ENCODE measurements at regions not wholly inside any gene's neighbourhood (a gene's known extent, or its start where the extent isn't known, plus 50 kb on each side); places are given as distances from the start of the nearest gene placed in this dataset.
"Not testable (repeated sequence)": the region's sequence is repeated elsewhere in the genome, so short reads cannot be mapped to it uniquely, and the experiment has no call there.

DNA sequence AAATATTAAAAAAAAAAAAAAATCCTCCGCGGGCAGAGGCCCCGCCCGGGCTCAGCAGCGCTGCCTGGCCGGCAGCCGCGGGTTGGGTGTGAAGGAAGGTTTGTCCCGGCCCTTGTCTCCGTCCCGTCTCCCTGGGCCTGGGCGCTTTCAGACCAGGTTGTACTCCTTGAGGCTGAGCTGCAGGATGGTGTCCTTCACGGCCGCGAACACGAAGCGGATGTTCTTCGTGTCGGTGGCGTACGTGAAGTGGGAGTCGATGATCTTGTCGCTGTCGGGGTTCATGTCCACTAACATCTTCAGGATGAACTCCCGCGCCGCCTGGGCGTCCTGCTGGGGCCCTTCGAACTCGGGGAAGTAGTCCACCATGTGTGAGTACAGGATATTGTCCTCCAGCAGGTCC, 123.7 kb upstream of the KCTD7 start:
- DNase-seq: no peak

DNA sequence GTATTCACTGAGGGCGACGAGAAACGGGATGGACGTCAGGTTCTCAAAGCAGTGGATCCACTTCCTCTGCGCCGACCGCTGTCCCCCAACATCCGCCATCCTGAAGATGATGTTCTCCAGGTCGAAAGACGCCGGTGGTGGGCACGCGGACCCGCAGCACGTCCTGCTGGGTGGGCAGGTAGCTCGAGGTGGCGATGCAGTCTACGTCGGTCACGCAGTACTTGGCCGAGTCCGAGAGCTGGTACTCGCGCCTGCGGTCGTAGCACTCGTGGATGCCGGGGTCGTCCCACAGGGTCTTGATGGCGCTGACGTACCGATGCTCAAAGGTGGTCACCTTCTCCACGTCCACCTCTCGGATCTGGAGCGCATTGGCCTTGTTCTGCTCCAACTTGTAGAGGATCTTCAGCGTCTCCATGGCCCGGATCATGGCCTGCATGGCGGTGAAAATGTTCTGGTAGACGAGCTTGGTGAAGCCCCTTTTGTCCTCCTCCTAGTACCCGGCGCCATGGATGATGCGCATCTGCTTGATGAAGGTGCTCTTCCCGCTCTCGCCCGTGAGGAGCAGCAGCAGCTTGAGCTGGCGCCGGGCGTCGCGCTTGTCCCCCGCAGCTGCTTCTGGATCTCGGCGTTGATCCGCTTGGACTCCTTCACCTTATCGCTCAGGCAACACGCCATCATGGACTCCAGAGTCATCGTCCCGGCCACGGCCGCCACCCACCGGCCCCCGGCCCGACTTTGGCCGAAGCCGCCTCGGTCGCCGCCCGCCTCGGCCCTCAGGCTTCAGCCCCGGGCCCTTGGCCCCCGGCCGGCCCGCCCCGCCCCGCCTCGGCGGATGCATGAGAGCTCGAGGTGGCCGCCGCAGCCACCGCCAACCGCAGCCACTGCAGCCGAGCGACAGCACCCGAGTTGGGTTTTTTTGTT, 122.9 kb upstream of the KCTD7 start:
- DNase-seq: peak; percentile 36

DNA sequence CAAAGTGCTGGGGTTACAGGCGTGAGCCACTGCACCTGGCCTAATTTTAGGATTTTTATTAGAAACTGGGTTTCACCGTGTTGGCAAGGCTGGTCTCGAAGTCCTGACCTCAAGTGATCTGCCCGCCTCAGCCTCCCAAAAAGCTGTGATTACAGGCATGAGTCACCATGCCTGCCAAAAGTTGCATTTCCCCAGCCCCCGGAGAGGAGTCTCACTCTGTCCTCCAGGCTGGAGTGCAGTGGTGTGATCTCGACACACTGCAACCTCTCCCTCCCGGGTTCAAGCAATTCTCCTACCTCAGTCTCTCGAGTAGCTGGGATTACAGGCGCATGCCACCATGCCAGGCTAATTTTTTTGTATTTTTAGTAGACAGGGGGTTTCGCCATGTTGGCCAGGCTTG, 122.0 kb upstream of the KCTD7 start:
- not testable (repeated sequence) for DNase-seq

DNA sequence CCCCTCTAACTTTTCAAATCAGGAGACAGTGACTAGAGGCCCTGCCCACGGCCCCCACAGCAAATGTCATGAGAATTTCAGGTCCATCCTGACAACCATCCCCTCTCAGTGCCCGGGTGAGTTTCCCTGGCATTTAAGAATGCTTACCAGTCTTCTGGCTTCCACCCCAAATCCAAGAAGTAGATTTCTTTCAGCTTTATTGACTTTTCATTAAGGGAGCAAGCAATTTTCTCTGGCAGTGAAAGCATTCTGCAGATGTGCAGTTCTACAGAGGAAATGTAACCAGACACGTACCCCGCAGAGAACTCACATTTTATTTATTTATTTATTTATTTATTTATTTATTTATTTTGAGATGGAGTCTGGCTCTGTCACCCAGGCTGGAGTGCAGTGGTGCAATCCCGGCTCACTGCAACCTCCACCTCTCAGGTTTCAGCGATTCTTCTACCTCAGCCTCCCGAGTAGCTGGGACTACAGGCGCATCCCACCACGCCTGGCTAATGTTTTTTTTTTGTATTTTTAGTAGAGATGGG, 120.9 kb upstream of the KCTD7 start:
- no peak for DNase-seq

DNA sequence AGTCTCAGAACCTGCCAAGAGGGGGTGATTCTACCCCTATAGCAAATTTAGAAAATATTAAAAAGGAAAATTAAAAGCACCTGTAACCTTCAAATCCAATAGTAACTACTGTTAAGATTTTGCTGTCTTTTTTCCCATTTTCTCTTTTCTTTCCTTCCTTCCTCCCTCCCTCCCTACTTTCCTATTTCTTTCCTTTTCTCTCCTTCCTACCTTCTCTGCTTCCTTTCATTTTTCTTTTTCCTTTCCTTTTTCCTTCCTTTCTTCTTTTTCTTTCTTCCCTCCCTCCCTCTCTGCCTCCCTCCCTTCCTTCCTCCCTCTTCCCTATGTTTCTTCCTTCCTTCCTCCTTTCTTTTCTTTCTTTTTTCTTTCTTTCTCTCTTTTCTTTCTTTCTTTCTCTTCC, 120.2 kb upstream of the KCTD7 start:
- DNase-seq: no peak

DNA sequence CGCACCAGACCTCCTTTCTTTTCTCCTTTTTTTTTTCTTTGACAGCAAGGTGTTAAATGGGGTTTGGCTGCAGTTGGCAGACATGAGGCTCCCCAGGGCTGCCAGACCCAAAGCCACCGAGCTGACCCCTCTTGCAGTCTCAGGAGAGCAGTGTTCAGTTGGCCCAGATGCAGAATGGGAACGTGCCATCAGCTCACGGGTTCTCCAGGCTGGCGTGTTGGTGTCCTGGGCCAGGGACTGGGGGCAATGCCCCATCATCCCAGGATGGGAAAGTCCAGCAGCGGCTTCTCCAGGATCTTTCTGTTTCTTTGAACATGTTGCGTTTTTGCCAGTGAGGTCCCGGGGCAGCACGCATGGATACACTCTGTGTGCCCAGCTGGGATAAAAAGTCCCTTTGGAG, 114.6 kb upstream of the KCTD7 start:
- no peak for DNase-seq

DNA sequence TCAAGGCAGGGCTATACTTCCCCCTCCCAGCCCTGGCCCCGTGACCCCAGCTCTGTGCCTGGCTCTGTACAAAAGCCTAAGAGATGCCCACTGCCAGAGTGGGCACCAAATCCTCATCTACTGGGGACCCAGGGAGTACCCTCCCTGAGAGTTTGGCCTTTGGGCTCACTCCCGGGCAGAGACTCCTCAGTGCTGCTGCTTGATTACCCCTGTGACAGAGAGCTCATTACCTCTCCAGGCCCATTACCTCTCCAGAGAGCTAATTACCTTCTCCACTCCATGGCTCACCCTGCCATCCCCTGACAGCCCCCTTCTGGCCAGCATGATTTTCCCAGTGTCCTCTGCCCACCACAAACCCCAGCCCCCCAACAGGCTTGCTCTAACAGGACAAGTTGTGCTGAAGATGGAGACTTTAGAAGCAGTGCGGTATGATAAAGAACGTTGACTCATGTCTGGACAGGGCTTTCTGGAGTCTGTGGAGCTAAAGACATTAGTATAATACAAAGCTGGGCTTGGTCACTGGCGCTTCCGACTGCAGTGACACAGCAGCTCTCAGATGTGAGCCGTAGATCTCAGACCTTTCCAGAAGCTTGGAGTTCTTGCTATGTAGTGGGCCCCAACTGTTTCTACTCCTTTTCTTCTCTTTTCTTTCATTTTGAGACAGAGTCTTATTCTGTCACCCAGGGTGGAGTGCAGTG, 111.3 kb upstream of the KCTD7 start:
- no peak for DNase-seq

DNA sequence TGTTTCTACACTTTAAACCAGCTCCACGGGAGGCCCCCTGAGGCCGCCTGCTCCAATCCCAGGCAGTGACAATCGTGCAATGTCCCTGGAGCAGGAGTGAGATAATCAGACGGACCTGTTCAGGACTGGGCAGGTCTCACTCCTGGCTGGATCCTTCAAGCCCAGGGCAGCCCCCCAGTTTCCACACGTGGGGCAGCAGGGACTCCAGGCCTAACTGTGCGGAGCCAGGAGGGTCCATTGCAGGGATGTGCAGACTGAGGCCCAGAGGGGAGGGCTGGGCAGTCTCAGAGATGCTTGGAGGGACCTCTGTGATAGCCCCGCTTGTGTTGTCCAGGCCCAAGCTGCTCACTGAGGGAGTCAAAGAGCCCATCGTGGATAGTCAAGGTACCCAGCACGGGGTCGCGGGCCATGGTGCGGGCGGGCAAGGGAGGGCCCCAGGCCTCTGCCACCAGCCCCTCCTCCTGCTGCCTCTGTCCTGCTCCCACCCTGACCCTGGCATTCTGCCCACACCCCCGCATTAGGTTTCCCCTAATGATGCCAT, 110.5 kb upstream of the KCTD7 start:
- no peak for DNase-seq

DNA sequence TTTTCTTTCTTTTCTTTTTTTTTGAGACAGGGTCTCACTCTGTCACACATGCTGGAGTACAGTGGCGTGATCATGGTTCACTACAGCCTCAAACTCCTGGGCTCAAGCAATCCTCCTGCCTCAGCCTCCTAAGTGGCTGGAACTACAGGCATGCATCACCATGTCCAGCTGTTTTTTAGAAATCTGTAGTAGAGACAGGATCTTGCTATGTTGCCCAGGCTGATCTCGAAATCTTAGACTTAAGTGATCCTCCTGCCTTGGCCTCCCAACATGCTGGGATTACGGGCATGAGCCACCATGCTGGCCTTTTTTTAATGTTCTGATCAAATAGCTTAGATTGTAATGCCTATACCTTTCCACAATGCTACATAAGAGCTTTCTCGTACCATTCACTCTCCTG, 107.0 kb upstream of the KCTD7 start:
- no peak for DNase-seq

DNA sequence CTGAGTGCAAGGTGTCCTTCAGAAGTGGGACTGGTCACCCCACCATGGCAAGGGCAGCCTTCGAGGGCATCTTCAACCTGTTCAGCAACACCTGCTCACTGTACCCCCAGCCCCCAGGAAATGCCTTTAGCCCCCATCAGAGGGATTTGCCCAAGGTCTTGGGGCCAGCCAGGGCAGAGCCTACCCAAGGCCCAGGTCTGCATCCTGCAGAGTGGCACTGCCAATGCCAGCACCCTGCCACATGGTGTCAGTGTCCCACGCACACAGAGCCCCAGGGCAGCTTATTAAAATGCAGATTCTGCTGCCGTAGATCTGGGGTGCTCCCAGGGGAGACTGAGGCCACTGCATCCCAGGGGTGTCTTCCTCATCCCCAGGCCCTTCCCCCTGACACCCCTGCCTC, 106.2 kb upstream of the KCTD7 start:
- no peak for DNase-seq

DNA sequence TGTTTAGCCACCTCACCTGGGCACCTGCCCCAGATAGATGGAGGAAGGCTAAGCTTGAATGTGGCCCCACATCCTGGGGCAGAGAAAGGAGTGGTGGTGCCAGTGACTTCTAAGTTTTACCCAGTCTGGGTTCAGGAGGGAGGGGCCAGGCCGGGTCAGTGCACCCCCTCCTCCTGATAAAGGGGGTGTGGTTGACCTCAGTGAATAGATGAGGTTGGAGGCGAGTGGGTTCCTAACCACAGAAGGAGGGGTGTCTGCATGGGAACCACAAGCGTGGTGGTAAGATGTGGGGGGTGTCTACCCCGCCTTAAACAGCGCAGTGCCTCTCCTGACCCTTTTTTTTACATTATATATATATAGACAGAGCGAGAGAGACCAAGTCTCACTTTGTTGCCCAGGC, 105.3 kb upstream of the KCTD7 start:
- no peak for DNase-seq

DNA sequence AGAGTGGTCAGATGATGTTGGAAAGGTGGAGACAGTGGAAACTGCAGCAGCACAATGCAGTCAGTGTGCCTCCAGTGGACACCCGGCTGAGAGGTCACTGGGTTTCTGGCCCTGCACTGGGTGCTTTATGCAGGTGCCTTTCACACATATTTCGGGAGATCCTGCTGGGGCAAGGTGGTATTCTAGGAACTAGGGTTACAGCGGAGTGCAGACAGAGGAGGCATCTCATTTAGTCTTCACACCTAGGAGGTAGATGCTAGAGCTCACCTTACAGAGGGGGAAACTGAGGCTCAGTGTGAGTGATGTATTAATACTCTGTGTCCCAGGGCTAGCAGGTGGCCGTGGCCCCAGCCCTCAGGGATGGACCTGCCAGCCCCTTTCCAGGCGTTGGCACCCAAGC, 103.9 kb upstream of the KCTD7 start:
- no peak for DNase-seq

DNA sequence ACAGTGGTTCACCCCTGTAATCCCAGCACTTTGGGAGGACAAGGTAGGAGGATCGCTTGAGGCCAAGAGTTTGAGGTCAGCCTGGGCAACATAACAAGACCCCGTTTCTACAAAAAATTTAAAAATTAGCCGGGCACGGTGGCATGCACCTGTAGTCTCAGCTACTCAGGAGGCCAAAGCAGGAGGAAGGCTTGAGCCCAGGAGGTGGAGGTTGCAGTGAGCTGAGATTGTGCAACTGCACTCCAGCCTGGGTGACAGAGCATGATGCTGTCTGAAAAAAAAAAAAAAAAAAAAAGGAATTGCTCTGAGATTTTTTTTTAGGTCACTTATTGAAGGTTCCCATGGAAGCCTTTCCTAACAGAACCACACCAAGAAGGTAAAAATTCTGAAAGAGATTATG, 101.9 kb upstream of the KCTD7 start:
- not testable (repeated sequence) for DNase-seq

DNA sequence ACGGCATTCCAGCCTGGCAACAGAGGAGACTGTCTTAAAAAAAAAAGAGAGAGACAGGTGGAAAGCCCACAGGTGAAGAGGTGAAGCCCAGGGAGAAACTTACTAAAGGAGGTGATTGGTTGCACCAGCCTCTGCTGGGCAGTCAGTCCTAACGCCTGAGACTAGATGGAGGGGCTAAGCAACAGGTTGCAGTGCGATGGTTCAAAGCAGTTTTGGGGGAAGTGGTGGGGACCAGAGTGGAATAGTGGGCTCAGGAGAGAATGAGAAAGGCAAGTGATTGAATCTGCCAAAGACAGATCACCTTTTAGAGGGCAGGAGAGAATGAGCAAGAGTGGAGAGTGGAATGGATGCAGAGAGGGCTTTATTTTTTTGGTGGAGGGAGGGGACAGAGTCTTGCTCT, 100.0 kb upstream of the KCTD7 start:
- DNase-seq: no peak

DNA sequence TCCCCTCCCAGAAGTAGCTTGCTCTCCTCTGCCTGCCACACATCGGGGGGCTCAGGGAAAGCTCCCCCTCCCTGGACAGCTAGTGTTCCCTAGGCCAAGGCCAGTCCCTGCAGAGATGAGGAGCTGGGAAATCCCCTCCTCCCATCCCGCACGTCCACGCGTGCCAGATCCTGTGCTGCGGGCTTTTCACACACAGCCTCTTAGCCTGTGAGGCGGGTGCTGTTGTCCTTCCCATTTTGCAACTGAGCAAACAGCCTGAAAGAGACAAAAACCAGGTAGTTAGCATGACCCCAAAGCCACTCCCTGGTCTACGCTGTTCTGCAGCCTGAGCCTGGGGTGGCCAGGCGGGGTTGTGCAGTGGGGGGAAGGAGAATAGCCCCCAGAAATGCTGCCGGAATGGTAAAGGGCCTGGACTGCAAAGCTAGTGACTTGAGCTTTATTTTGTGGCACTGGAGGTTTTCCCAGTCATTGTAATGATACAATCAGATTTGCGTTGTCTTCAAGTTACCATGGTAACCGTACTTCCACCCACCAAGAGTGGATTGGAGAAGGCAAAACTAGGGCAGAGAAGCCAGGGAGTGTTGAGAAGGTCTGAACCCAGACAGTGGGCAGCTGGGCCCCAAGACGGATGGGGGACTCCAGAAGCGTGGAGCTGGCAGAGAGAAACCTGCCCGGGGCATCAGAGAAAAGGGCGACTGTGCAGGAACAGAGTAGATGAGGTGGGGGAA, 98.6 kb upstream of the KCTD7 start:
- no peak for DNase-seq

DNA sequence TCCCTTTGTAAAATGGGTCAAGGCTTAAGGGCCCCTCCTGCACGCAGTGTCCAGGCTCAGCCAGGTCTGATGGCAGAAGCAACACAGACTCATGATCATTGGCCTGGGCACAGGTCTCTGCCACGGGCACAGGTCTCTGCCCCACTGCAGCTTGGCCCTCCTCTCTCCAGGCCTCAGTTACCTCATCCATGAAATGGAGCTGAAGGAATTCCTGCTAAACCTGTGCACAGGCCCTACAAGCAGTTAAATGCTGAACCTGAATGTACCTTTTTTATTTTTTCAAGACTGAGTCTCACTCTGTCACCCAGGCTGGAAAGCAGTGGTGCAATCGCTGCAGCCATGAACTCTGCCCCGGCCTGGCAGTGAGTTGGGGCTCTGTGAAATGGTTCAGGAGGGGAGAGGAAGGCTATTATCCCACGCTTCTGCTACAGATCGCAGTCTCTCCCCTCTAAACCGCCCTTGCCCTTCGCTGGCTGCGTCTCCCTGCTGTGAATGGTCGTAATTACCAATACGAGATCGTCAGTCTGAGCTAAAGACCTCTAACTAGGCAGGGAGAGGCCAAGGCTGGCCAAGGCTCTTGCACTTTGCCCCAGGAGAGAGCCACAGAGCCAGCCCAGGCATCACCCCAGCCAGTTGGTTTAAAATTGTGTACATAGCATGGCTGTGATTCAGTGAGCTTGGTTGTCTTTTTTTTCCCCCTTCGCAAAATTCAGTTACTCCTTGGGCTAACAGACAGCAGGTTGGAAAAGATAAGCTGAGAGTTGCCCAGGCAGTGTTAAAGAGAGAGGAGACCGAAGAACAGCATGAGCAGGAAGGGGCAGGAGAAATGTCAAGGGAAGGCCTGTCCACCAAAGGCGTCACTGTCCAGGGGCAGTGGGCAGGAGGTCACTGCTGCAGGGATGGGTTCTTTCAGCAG, 93.0 kb upstream of the KCTD7 start:
- no peak for DNase-seq

DNA sequence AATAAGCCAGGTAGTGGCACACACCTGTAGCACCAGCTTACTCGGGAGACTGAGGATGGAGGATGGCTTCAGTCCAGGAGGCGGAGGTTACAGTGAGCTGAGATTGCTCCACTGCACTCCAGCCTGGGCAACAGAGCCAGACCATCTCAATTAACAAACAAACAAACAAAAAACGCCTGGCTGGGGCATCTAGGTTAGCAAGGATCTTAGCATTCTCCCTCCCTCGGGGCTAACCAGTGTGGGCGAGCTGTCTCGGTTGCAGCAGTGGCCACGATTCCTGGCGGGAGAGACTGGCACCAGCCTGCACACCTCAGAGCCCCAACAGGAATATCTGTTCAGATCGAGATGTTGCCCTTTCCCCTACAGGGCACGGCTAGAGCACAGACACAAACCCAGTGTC, 91.3 kb upstream of the KCTD7 start:
- no peak for DNase-seq

DNA sequence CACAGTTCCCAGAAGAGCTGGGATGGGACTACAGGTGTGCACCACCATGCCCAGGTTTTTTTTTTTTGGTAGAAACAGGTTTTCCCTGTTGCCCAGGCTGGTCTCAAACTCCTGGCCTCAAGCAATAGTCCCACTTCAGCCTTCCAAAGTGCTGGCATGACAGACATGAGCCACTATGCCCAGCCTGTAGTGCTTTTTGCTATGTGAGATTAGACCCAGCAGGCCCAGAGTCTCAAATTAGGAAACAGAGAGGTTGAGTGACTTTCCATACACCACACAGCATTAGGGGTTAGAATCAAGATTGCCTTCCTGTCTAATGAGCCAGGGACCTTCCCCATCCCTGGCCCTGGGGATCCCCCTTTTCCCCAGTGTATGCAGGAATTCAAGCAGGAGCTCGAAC, 90.8 kb upstream of the KCTD7 start:
- no peak for DNase-seq

DNA sequence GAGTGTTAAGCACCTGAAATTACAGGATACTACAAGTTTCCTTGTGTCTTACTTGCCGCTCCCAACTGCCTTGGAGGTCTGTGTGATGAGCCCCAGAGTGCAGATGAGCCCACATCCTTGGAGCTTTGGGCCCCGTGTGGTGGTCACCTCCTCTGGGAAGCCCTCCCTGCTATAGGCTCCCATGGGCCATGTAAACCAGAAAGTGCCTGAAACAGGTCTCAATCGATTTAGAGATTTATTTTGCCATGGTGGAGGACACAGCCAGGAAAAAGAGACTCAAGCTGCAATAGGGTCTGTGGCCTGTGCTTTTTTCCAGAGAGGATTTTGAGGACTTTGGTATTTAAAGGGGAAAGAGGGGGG, 89.4 kb upstream of the KCTD7 start:
- no peak for DNase-seq

DNA sequence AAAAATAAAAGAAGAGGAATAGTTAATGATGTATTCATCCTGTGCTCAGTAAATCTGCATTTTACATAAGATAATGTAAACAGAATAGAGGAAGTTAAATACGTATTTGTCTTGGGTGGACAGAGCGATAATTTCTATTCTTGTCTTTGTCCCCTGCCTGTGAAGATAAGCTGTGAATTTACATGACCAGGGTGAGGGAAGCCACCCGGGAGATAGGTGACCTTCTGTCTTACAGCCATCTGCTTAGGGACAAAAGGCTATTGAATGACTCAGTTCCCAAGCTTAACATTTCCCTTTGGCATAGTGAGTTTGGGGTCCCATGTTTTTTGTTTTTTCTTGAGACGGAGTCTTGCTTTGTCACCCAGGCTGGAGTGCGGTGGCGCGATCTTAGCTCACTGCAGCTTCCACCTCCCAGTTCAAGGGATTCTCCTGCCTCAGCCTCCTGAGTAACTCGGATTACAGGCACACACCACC, 88.7 kb upstream of the KCTD7 start:
- no peak for DNase-seq

DNA sequence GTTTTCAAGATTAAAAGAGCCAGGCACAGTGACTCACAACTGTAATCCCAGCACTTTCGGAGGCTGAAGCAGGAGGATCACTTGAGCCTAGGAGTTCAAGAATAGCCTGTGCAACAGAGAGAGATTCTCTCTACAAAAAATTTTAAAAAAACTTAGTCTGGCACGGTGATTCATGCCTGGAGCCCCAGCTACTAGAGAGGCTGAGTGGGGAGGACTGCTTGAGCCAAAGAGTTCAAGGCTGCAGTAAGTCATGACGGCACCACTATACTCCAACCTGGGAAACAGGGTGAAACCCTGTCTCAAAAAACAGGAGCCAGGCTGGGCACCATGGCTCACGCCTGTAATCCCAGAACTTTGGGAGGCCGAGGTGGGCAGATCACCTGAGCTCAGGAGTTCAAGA, 86.6 kb upstream of the KCTD7 start:
- no peak for DNase-seq
